PC-3 (cell line): ENCODE measurements at regions not wholly inside any gene's neighbourhood (a gene's known extent, or its start where the extent isn't known, plus 50 kb on each side); places are given as distances from the start of the nearest gene placed in this dataset.

Source experiments
- ATAC-seq: fragments of 200-7000 bp; cut with Tn5 transposase; 2 replicates; pipeline ENCODE4 v1.9.1; 2020; ENCODE audit warnings: mild to moderate bottlenecking, moderate library complexity
- BruUV-seq: library from RNA; stranded (reverse); fragments of 400-500 nt; replicated peaks from 2 replicates; lab custom pipeline; 2021; lab: Mats Ljungman, UMichigan
- CTCF ChIA-PET: fragments of 300-600 bp; sonication (Branson Sonifier 250); formaldehyde crosslinking; loops from one replicate; lab custom pipeline; 2022; ENCODE audit warnings: antibody characterized with exemption; lab: Charles Lee
- POLR2A ChIA-PET: fragments of 300-600 bp; sonication (Branson Sonifier 250); formaldehyde crosslinking; loops from one replicate; lab custom pipeline; 2022; ENCODE audit warnings: antibody characterized with exemption; ENCODE audit not compliant: unreplicated experiment; lab: Charles Lee
- DNase-seq: peaks from one replicate; pipeline ENCODE4 v3.0.0-alpha.2; 2015
- H2AFZ ChIP-seq: fragments of 300-600 bp; sonication (generic); 2 replicates; pipeline ENCODE4 v1.6.0; 2016; ENCODE audit warnings: antibody characterized with exemption, low read length
- H3F3A ChIP-seq: fragments of 300-600 bp; sonication (generic); one replicate; pipeline ENCODE4 v1.6.0; 2017; ENCODE audit warnings: antibody characterized with exemption, low read length, control low read depth, mild to moderate bottlenecking; ENCODE audit not compliant: unreplicated experiment
- H3K27ac ChIP-seq: fragments of 300-600 bp; sonication (generic); 2 replicates; pipeline ENCODE4 v1.5.1; 2016; ENCODE audit warnings: mild to moderate bottlenecking, low read length
- H3K27me3 ChIP-seq: fragments of 300-600 bp; sonication (generic); 2 replicates; pipeline ENCODE4 v1.6.1; 2016; ENCODE audit warnings: low read length, mixed read lengths
- H3K36me3 ChIP-seq: fragments of 300-600 bp; sonication (generic); 2 replicates; pipeline ENCODE4 v1.6.1; 2016; ENCODE audit warnings: low read depth, mixed run types, low read length, mixed read lengths
- H3K4me1 ChIP-seq: fragments of 300-600 bp; sonication (generic); 2 replicates; pipeline ENCODE4 v1.5.1; 2016; ENCODE audit warnings: low read length; ENCODE audit not compliant: insufficient read depth
- H3K4me2 ChIP-seq: fragments of 300-600 bp; sonication (generic); 2 replicates; pipeline ENCODE4 v1.6.0; 2016; ENCODE audit warnings: low read length
- H3K4me3 ChIP-seq: fragments of 300-600 bp; sonication (generic); 2 replicates; pipeline ENCODE4 v1.5.1; 2016; ENCODE audit warnings: mild to moderate bottlenecking, low read length, mixed read lengths
- H3K79me2 ChIP-seq: fragments of 300-600 bp; sonication (generic); 2 replicates; pipeline ENCODE4 v1.6.1; 2017; ENCODE audit warnings: low read length, mixed read lengths
- H3K9ac ChIP-seq: fragments of 300-600 bp; sonication (generic); 2 replicates; pipeline ENCODE4 v1.6.0; 2016; ENCODE audit warnings: mild to moderate bottlenecking, low read length
- H3K9me2 ChIP-seq: fragments of 300-600 bp; sonication (generic); replicated peaks from 2 replicates; pipeline ENCODE4 v1.6.1; 2016; ENCODE audit warnings: mixed run types, low read length, mixed read lengths
- H3K9me3 ChIP-seq: fragments of 300-600 bp; sonication (generic); 2 replicates; pipeline ENCODE4 v1.6.1; 2016; ENCODE audit warnings: low read length, mixed read lengths
- H4K20me1 ChIP-seq: fragments of 300-600 bp; sonication (generic); 2 replicates; pipeline ENCODE4 v1.6.1; 2016; ENCODE audit warnings: low read length, mixed read lengths
- CTCF ChIP-seq: fragments of 300-600 bp; sonication (generic); conservative IDR thresholded peaks from 2 replicates; pipeline ENCODE4 v1.5.1; 2017; ENCODE audit warnings: antibody characterized with exemption, low read depth, mild to moderate bottlenecking, low read length
- EZH2 ChIP-seq: fragments of 300-600 bp; sonication (generic); IDR thresholded peaks from one replicate; pipeline ENCODE4 v1.6.1; 2017; ENCODE audit warnings: antibody characterized with exemption, mild to moderate bottlenecking, low read length; ENCODE audit not compliant: unreplicated experiment
- EZH2phosphoT487 ChIP-seq: fragments of 300-600 bp; sonication (generic); IDR thresholded peaks from 2 replicates; pipeline ENCODE4 v1.6.1; 2018; ENCODE audit warnings: mild to moderate bottlenecking, antibody characterized with exemption, low read length, borderline replicate concordance
- intact Hi-C: fragments of 100-400 bp; cut with micrococcal nuclease; formaldehyde crosslinking; loops from 2 replicates; pipeline ENCODE4 v1.9.0; 2023

GRCh38 chr7:47698386-47698785, 116.5 kb upstream of the TNS3 start:
- ATAC-seq: no peak
- H3K9me3 ChIP-seq: no peaks in the 10 kb centered on the region
- H3K9me2 ChIP-seq: peaks cover 6% of the 10 kb centered on the region; the same call in 1 of the 2 replicates
- ChIA-PET POLR2A (no interaction called here), CTCF (no interaction called here)
- H3K4me2 ChIP-seq: no peak overlapping the region
- H3K36me3 ChIP-seq: no peaks in the 10 kb centered on the region
- no peak overlapping the region for H2AFZ ChIP-seq
- DNase-seq: no peak
- no peaks in the 10 kb centered on the region for H3K79me2 ChIP-seq
- no peaks in the 10 kb centered on the region for H3K27me3 ChIP-seq
- H3K27ac ChIP-seq: no peak overlapping the region
- no peak overlapping the region for H3K4me3 ChIP-seq
- H3K4me1 ChIP-seq: peaks cover 4% of the 10 kb centered on the region; the same call in 1 of the 2 replicates
- H4K20me1 ChIP-seq: no peaks in the 10 kb centered on the region
- intact Hi-C loops: no loop called here
- no peaks in the 10 kb centered on the region for H3F3A ChIP-seq
- TF ChIP-seq EZH2 (no peak), CTCF (no peak), EZH2phosphoT487 (no peak)
- BruUV-seq: no TSS peak
- H3K9ac ChIP-seq: no peak overlapping the region

- DNase-seq: no peak
- intact Hi-C loops: no loop called here
- Histone ChIP-seq H2AFZ (no peak overlapping the region), H3F3A (no peaks in the 10 kb centered on the region), H3K27ac (no peak overlapping the region), H3K4me1 (peaks cover 10% of the 10 kb centered on the region), H3K9me3 (no peaks in the 10 kb centered on the region), H3K36me3 (no peaks in the 10 kb centered on the region), H3K9me2 (peaks cover 6% of the 10 kb centered on the region; the same call in 1 of the 2 replicates), H3K79me2 (no peaks in the 10 kb centered on the region), H4K20me1 (no peaks in the 10 kb centered on the region), H3K9ac (no peak overlapping the region), H3K4me3 (no peak overlapping the region), H3K4me2 (no peak overlapping the region), H3K27me3 (no peaks in the 10 kb centered on the region)
- BruUV-seq: no TSS peak
- no peak for TF ChIP-seq EZH2
- TF ChIP-seq CTCF: no peak
- TF ChIP-seq EZH2phosphoT487: no peak
- ATAC-seq: no peak
- ChIA-PET POLR2A (no interaction called here), CTCF (no interaction called here)
Observed at GRCh38 chr7:47697543-47697942, 115.6 kb upstream of the TNS3 start.

GRCh38 chr7:47696152-47696710, 114.3 kb upstream of the TNS3 start:
- Histone ChIP-seq H3K9me2 (peaks cover 6% of the 10 kb centered on the region; the same call in 1 of the 2 replicates), H2AFZ (no peak overlapping the region), H3K27me3 (no peaks in the 10 kb centered on the region), H3K4me1 (peaks cover 19% of the 10 kb centered on the region), H4K20me1 (no peaks in the 10 kb centered on the region), H3F3A (no peaks in the 10 kb centered on the region), H3K9ac (no peak overlapping the region), H3K36me3 (no peaks in the 10 kb centered on the region), H3K4me3 (no peak overlapping the region), H3K9me3 (no peaks in the 10 kb centered on the region), H3K27ac (no peak overlapping the region), H3K4me2 (no peak overlapping the region), H3K79me2 (no peaks in the 10 kb centered on the region)
- BruUV-seq: no TSS peak
- TF ChIP-seq EZH2phosphoT487 (no peak), EZH2 (no peak), CTCF (no peak)
- no peak for DNase-seq
- POLR2A ChIA-PET: no interaction called here
- CTCF ChIA-PET: no interaction called here
- no peak for ATAC-seq
- intact Hi-C loops: no loop called here
